ENCODE measurements at regions not wholly inside any gene's neighbourhood (a gene's known extent, or its start where the extent isn't known, plus 50 kb on each side); places are given as distances from the start of the nearest gene placed in this dataset.

GRCh38 chr2:129906861-129907235, 72.6 kb upstream of the RAB6C start:
- TF ChIP-seq FOS (IDR thresholded peaks at IDR 0.05; ENCODE audit: borderline replicate concordance, insufficient read depth, low read length), result no peak
- TF ChIP-seq POLR2A (IDR thresholded peaks at IDR 0.05; ENCODE audit: low read depth, low read length), result no peak
- no peak for TF ChIP-seq POLR2AphosphoS5 (IDR thresholded peaks at IDR 0.05; ENCODE audit: insufficient read depth, low read depth, low read length)
- TF ChIP-seq MYC (IDR thresholded peaks at IDR 0.05; ENCODE audit: low read depth, low read length), result no peak
- no peak for TF ChIP-seq MAX (IDR thresholded peaks at IDR 0.05; ENCODE audit: insufficient read depth, insufficient read length)
- TF ChIP-seq EZH2 (IDR thresholded peaks at IDR 0.05; ENCODE audit: borderline replicate concordance, low read depth, low read length, severe bottlenecking), result no peak
- no peak for TF ChIP-seq CTCF (IDR thresholded peaks at IDR 0.05; ENCODE audit: extremely low read depth in 1 of 2, insufficient read depth in 1 of 2, low read depth in 1 of 2, low read length in 2 of 2)
- TF ChIP-seq GATA2 (IDR thresholded peaks at IDR 0.05; ENCODE audit: insufficient read depth, insufficient read length, low read depth, low read length), result no peak
- no peak for TF ChIP-seq JUN (IDR thresholded peaks at IDR 0.05; ENCODE audit: borderline replicate concordance, insufficient read depth, insufficient read length, low read depth)
- Histone ChIP-seq H3K9ac (replicated peaks; ENCODE audit: extremely low read depth, insufficient read depth, low read length) (no peak overlapping the region), H3K27me3 (ENCODE audit: control insufficient read depth in 2 of 2, insufficient read depth in 2 of 2, low read length in 2 of 2) (no peaks in the 10 kb centered on the region), H2AFZ (ENCODE audit: low read depth, low read length) (no peak overlapping the region), H3K36me3 (ENCODE audit: control insufficient read depth in 2 of 2, extremely low read depth in 1 of 2, insufficient read depth in 2 of 2, low read length in 2 of 2) (no peaks in the 10 kb centered on the region), H3K9me1 (replicated peaks; ENCODE audit: control insufficient read depth, extremely low read depth, insufficient read depth, low read length) (no peaks in the 10 kb centered on the region), H3K79me2 (ENCODE audit: control insufficient read depth, insufficient read depth, low read length) (no peaks in the 10 kb centered on the region), H3K9me3 (replicated peaks; ENCODE audit: control insufficient read depth, insufficient read depth, low read length) (no peaks in the 10 kb centered on the region), H3K27ac (ENCODE audit: insufficient read depth, low read depth, low read length) (no peak overlapping the region), H3K4me1 (ENCODE audit: control insufficient read depth, extremely low read depth, insufficient read depth, low read length) (no peaks in the 10 kb centered on the region), H4K20me1 (replicated peaks; ENCODE audit: control insufficient read depth, extremely low read depth, insufficient read depth, low read length) (no peaks in the 10 kb centered on the region), H3K4me2 (ENCODE audit: insufficient read depth, low read length) (no peak overlapping the region), H3K4me3 (replicated peaks in 1 of 3; ENCODE audit: insufficient read depth in 1 of 3, low read depth in 1 of 3, low read length in 3 of 3) (no peak overlapping the region)
- ChIA-PET CTCF (no interaction called here), POLR2A (no interaction called here)
- FAIRE-seq, result no peak
- dilution Hi-C loops (cut with MboI; ENCODE audit: extremely low pct_ligation_motif_present, low sequenced_read_pairs) (no loop called here), intact Hi-C loops (cut with micrococcal nuclease) (no loop called here)
- BruUV-seq (replicated peaks), result no TSS peak
- no peak for DNase-seq (ENCODE audit: low read depth, low spot score)
